Stimulated activated CD8-positive, alpha-beta memory T cell treated with anti-CD3 and anti-CD28 coated beads, Interleukin-4, amount 100 ng/mL, for 48 hours (primary cell): ENCODE measurements at regions not wholly inside any gene's neighbourhood (a gene's known extent, or its start where the extent isn't known, plus 50 kb on each side); places are given as distances from the start of the nearest gene placed in this dataset.

Experiments
- DNase-seq: peaks from one replicate; pipeline ENCODE4 v3.0.0-alpha.2; 2020

DNA sequence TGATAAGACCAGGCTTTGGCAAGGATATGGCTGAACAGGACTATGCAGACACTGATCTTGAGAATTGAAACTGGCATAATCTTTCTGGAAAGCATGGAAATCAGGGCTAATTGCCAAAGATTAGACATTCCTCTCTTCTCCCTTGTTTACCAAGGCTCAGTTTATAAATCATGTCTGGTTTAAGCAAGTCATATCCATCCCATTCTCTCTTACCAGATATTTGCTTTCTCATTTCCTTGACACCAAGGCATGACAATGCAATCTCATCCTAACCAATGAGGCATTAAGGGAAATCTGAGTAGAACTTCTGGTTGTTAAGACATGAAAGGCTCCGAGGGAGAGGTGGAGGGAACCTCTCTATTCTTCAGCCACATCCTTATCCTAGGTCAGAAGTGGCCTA, 110.3 kb upstream of the CEP85L start:
- no peak for DNase-seq

- no peak for DNase-seq
Observed at GRCh38 chr6:118758946-118759345, 107.6 kb upstream of the CEP85L start.

- no peak for DNase-seq
Observed at GRCh38 chr6:118755941-118756646, 104.7 kb upstream of the CEP85L start.

DNA sequence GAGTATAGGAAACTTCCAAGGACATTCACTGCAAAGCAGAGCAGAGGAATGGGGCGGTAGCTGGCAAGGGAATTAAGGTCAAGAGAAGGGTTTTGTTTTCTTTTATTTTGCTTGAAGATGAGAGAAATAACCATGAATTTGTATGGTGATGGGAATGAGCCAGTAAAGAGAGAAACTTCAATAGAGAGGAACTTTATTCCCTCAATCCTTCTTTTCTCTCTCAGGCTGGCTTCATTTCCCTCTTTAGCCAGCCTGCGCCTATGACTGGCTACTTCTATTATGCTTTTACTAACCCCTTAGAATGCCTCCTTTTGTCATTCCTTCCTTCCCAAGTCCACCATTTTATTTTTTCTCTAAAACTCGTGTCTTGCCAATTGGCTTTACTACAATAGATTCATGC, 101.4 kb upstream of the CEP85L start:
- DNase-seq, result no peak

DNA sequence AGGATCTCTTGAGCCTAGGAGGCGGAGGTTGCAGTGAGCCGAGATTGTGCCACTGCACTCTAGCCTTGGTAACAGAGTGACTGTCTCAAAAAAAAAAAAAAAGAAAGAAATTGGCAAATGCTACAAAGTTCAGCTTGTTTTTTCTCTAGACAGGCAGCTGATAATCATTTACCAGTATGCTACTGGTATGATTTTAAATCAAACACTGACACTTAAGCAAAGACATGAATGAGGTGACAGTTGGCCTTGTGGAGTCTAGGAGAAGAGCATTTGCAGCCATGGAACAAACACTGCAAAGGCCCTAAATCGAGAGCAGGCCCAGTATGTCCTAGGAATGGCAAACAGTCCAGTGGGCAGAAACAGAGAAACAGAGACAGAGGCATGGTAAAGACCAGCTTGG, 99.7 kb upstream of the CEP85L start:
- no peak for DNase-seq

DNA sequence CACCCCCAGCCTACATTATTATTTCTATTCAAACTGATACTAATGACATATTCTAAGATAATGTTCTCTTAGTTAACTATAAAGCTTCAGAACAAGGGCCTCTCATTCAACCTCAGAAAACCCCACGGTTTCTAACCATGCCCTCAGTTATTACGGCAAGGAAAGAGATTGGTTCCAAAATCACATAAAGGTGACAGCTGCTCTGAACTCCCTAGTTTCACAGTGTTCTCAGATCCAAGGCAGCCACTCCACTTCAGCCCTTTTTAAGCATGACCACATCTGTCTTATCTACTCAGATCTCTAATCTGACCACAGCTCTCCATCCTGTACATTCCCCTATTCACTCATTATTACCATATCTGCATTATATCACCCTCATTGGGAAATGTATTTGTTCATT, 98.8 kb upstream of the CEP85L start:
- DNase-seq, result no peak

DNA sequence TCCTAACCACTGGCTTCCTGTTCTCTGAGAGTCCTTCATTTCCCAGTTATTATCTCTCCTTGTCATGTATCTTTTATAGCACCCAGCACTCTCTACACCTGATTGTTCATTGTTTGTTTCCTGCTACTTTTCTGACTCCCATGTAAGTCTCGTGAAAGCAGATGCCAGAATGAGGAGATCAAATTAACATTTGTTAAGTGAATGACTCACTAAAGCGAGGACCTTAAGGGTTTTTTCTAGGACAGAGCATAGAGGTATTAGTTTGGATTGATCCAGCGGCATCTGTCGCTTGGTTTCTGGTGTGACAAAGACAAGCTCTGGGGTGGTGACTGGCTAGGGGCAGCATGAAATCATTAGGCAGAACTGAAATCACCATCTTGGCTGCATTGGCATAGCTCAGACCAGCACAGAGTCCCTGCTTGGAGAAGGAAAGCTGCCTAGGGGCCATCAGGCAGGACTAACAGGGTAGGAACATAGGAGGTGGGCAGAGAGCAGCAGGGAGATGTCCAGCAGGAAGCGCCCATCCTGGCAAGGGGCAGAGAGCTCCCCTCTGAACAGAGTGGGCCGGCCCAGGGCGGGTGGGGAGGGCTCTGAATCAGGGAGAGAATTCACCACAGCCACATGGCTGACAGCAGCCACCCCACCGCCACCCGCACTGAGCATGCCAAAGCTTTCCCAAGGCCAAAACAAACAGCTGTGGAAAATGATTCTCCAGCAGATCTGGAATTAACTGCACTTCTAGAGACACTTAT, 97.1 kb upstream of the CEP85L start:
- no peak for DNase-seq

GRCh38 chr6:118746825-118747174, 95.4 kb upstream of the CEP85L start:
- DNase-seq, result no peak

- no peak for DNase-seq
Observed at GRCh38 chr6:118746145-118746824, 94.9 kb upstream of the CEP85L start.

GRCh38 chr6:118745156-118745555, 93.8 kb upstream of the CEP85L start:
- no peak for DNase-seq

- DNase-seq, result no peak
Observed at GRCh38 chr6:118744261-118744941, 93.0 kb upstream of the CEP85L start.

DNA sequence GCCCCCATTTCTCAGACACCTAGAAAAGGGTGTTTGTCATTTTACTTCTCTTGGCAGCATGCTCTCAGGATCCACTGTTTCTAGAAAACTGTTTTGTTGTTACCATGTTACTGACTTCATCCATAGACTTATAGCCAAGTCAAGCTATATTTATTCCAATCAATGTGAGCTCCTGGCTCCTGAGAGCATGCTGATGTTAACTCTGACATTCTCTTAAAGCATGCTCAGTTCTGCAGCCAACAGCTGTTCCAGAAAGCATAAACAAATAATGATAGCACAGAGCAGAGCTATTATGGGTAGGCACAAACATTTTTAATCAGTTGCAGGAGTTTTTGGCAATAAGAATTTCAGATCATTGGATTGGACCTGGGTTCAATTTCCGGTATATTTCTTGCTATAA, 92.4 kb upstream of the CEP85L start:
- DNase-seq, result no peak

- DNase-seq, result no peak
Observed at GRCh38 chr6:118740372-118740771, 89.0 kb upstream of the CEP85L start.

- no peak for DNase-seq
Observed at GRCh38 chr6:118739696-118740353, 88.4 kb upstream of the CEP85L start.

- DNase-seq, result no peak
Observed at GRCh38 chr6:118736440-118736839, 85.0 kb upstream of the CEP85L start.

GRCh38 chr6:118735320-118735719, 83.9 kb upstream of the CEP85L start:
- no peak for DNase-seq

DNA sequence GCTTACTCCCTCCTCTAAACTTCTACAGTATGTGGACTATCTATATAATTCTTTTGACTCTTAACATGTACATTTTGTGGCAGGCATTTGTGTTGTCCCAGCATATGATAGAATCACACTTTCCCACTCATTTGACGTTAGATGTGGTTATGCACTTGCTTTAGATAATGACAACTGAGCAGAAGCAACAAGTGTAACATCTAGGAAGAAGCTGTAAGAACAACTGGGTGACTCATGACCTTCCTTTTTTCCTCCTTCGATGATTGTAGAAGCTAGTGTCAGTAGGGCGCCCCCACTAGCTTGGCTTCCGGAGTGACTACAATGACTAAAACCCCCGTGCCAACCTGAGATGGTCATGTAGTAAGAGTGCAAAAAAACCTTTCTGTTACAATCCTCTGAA, 74.6 kb upstream of the CEP85L start:
- DNase-seq, result peak; percentile 78

DNA sequence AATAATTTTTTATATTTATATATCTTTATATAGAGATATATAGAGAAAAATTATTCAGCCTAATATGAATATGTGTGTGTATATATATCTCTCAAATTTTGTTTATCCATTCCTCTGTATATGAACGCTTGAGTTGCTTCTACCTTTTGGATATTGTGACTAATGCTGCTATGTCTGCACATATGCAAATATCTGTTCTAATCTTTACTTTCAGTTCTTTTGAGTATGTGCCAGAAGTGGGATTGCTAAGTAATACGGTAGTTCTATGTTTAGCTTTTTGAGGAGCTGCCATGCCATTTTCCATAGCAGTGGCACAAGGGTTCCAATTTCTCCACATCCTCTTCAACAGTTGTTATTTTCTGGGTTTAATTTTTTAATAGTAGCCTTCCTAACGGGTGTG, 72.8 kb upstream of the CEP85L start:
- no peak for DNase-seq

DNA sequence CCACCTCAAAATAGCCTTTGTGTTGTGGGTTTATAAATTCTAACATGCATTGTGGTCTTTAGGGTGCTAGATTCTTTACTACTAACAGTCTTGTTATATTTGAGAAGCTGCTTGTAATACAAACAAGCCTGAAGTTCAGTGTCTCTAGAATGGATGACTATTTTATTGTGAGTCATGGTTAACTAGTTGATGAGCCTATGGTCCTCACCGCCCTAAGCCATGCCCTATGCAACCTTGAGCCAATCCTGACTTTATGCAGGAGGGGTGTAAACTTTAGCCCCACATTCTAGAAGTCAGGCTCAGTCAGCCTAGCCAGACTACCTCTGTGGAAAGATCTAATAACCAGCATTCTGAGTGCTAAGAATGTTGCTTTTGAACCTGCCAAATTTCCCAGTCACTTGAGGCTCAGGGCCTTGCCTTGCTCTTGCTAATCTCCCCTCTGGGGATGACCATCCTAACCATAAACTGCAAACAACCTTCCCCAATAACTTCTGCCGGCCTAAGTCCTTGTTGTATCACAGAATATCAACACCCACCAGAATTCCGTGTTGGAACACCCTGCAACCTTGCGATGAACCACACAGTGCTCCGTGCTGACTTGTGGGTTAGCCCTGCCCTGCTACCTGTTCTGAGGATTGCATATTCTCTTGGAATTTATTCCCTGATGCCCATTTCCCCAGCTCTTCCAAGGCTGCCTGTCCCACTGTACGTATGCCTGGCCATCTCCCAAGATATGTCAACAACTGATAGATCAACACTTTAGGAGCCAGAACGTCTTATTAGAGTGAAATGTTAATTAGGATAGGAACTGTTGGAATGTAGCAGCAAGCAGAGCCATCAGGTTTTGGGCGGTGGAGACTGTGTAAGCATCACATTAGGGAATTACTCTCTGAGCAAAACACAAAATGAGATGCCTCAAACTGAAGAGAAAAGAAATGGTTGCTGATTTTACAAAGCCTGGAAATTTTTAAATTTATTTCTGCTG, 71.7 kb upstream of the CEP85L start:
- no peak for DNase-seq

DNA sequence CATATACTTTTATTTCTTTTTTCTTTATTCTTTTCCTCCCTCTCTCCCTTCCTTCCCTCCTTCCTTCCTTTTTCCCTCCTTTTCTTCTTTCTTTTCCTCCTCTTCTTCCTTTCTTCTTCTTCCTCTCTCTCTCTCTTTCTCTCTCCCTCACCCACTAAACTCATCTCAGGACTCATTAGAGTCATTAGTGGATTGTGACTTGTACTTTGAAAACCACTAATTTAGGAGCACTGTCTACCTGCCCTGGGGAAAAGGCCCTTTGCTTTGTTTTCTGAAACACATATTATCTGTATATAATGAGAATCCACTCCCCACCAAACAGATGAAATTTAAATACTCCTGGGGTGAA, 68.7 kb upstream of the CEP85L start:
- DNase-seq, result no peak

GRCh38 chr6:118719351-118720124, 68.1 kb upstream of the CEP85L start:
- DNase-seq, result no peak
